ENCODE measurements at regions not wholly inside any gene's neighbourhood (a gene's known extent, or its start where the extent isn't known, plus 50 kb on each side); places are given as distances from the start of the nearest gene placed in this dataset.

DNA sequence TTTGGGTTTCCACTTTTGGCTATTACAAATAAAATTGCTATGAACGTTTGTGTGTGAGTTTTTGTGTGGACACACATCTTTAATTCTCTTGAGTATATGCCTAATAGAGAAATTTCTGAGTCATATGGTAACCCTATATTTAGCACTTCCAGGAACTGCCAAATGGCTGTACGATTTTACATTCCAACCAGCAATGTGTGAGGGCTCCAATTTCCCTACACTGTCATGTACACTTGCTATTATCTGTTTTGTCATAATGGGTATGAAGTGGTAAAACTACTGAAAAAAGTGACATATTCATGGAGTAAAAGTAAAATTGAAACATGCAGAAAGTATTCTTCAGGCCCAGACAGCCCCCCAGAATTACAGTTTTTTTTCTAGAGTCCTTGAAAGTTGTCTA, 59.6 kb upstream of the ESR1 start:
- H4K8ac ChIP-seq (ENCODE audit: low read depth in 2 of 2, low read length in 2 of 2) = no peak overlapping the region
- ATAC-seq (ENCODE audit: low read depth) (no peak), DNase-seq (no peak)
- no peaks in the 10 kb centered on the region for H3K27me3 ChIP-seq (ENCODE audit: control insufficient read depth, insufficient read depth, low read length)
- no peak overlapping the region for H3K4me2 ChIP-seq (ENCODE audit: low read depth, low read length)
- ChIA-PET CTCF (interaction anchor here (1.1 kb wide), 1 partner anchor 34 kb away, joined by 3 read pairs; no protein-coding TSS in a partner anchor), POLR2A (ENCODE audit: unreplicated experiment) (no interaction called here)
- intact Hi-C loops (cut with micrococcal nuclease) (no loop called here), in situ Hi-C loops (cut with MboI; ENCODE audit: low sequenced_read_pairs) (no loop called here), dilution Hi-C loops (cut with HindIII; ENCODE audit: low sequenced_read_pairs, unreplicated experiment) (no loop called here)
- H4K91ac ChIP-seq (ENCODE audit: insufficient read depth, low read depth, low read length) = no peak overlapping the region
- no peak overlapping the region for H2AFZ ChIP-seq (replicated peaks; ENCODE audit: low read length, poor library complexity)
- no peaks in the 10 kb centered on the region for H3K4me1 ChIP-seq (ENCODE audit: control insufficient read depth, insufficient read depth, low read length)
- H4K20me1 ChIP-seq (ENCODE audit: insufficient read depth, low read length) = no peaks in the 10 kb centered on the region
- no peak overlapping the region for H2BK15ac ChIP-seq (ENCODE audit: low read depth, low read length)
- no peak overlapping the region for H3K4me3 ChIP-seq (ENCODE audit: insufficient read depth, low read depth, low read length)
- H2AK5ac ChIP-seq (ENCODE audit: low read depth, low read length) = no peak overlapping the region
- H3K4ac ChIP-seq (ENCODE audit: low read depth, low read length) = no peak overlapping the region
- H2BK20ac ChIP-seq (ENCODE audit: low read depth, low read length) = no peak overlapping the region
- no TSS peak for BruUV-seq (replicated peaks)
- no CpG with 5 or more reads among the region's 2 CpGs for WGBS, 2 experiments (ENCODE audit: extremely low coverage in 2 of 2, insufficient read length in 1 of 2)
- no peaks in the 10 kb centered on the region for H3K9me1 ChIP-seq (ENCODE audit: insufficient read depth, low read length)
- no peaks in the 10 kb centered on the region for H3K79me1 ChIP-seq (ENCODE audit: low read depth in 1 of 2, low read length in 2 of 2)
- TF ChIP-seq BHLHE40 (IDR thresholded peaks at IDR 0.05; ENCODE audit: low read depth, low read length) (no peak), POLR2A (IDR thresholded peaks at IDR 0.05; ENCODE audit: low read depth, low read length) (no peak), MXI1 (IDR thresholded peaks at IDR 0.05; ENCODE audit: borderline replicate concordance, low read depth, low read length) (no peak), SMC3 (IDR thresholded peaks at IDR 0.05; ENCODE audit: low read depth, low read length) (no peak), CHD1 (IDR thresholded peaks at IDR 0.05; ENCODE audit: low read depth, low read length) (no peak), RCOR1 (IDR thresholded peaks at IDR 0.05; ENCODE audit: insufficient replicate concordance, low read length) (no peak), RAD21 (IDR thresholded peaks at IDR 0.05; ENCODE audit: low read length) (no peak), CEBPB (IDR thresholded peaks at IDR 0.05; ENCODE audit: low read depth, low read length) (no peak), NFE2L2 (IDR thresholded peaks at IDR 0.05; ENCODE audit: low read depth, low read length) (no peak), MAZ (IDR thresholded peaks at IDR 0.05; ENCODE audit: borderline replicate concordance, low read depth, low read length) (no peak), MAFK (IDR thresholded peaks at IDR 0.05; ENCODE audit: low read depth, low read length) (no peak), FOS (IDR thresholded peaks at IDR 0.05; ENCODE audit: low read depth, low read length) (no peak), RFX5 (IDR thresholded peaks at IDR 0.05; ENCODE audit: low read depth, low read length) (no peak)
- TF ChIP-seq, protein P1, sequence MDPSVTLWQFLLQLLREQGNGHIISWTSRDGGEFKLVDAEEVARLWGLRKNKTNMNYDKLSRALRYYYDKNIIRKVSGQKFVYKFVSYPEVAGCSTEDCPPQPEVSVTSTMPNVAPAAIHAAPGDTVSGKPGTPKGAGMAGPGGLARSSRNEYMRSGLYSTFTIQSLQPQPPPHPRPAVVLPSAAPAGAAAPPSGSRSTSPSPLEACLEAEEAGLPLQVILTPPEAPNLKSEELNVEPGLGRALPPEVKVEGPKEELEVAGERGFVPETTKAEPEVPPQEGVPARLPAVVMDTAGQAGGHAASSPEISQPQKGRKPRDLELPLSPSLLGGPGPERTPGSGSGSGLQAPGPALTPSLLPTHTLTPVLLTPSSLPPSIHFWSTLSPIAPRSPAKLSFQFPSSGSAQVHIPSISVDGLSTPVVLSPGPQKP (IDR thresholded peaks at IDR 0.05; ENCODE audit: borderline replicate concordance, low read depth, low read length) = no peak
- TF ChIP-seq, protein P2, sequence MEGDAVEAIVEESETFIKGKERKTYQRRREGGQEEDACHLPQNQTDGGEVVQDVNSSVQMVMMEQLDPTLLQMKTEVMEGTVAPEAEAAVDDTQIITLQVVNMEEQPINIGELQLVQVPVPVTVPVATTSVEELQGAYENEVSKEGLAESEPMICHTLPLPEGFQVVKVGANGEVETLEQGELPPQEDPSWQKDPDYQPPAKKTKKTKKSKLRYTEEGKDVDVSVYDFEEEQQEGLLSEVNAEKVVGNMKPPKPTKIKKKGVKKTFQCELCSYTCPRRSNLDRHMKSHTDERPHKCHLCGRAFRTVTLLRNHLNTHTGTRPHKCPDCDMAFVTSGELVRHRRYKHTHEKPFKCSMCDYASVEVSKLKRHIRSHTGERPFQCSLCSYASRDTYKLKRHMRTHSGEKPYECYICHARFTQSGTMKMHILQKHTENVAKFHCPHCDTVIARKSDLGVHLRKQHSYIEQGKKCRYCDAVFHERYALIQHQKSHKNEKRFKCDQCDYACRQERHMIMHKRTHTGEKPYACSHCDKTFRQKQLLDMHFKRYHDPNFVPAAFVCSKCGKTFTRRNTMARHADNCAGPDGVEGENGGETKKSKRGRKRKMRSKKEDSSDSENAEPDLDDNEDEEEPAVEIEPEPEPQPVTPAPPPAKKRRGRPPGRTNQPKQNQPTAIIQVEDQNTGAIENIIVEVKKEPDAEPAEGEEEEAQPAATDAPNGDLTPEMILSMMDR (conservative IDR thresholded peaks at IDR 0.05; ENCODE audit: low read depth, low read length) = no peak
- TF ChIP-seq, protein P3, sequence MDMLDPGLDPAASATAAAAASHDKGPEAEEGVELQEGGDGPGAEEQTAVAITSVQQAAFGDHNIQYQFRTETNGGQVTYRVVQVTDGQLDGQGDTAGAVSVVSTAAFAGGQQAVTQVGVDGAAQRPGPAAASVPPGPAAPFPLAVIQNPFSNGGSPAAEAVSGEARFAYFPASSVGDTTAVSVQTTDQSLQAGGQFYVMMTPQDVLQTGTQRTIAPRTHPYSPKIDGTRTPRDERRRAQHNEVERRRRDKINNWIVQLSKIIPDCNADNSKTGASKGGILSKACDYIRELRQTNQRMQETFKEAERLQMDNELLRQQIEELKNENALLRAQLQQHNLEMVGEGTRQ (IDR thresholded peaks at IDR 0.05; ENCODE audit: low read depth, low read length) = no peak
- H3K14ac ChIP-seq (replicated peaks; ENCODE audit: low read depth, low read length) = no peak overlapping the region
- H2AK9ac ChIP-seq (replicated peaks; ENCODE audit: low read depth, low read length, poor library complexity) = no peak overlapping the region
- no peak overlapping the region for H3K56ac ChIP-seq (ENCODE audit: extremely low read depth, insufficient read depth, low read length)
- H2BK5ac ChIP-seq (ENCODE audit: low read depth, low read length, poor library complexity, severe bottlenecking) = no peak overlapping the region
- H4K5ac ChIP-seq (ENCODE audit: low read depth, low read length) = no peak overlapping the region
- H3K18ac ChIP-seq (ENCODE audit: low read depth, low read length) = no peak overlapping the region
- H3K36me3 ChIP-seq (ENCODE audit: control insufficient read depth, insufficient read depth, low read length) = no peaks in the 10 kb centered on the region
- H3K9ac ChIP-seq (ENCODE audit: low read depth, low read length) = no peak overlapping the region
- no peak overlapping the region for H3K23ac ChIP-seq (ENCODE audit: low read depth, low read length)
- H2BK120ac ChIP-seq (ENCODE audit: low read depth, low read length) = no peak overlapping the region
- no peaks in the 10 kb centered on the region for H3K9me3 ChIP-seq (ENCODE audit: control insufficient read depth, insufficient read depth, low read length)
- no peak overlapping the region for H3K27ac ChIP-seq (ENCODE audit: insufficient read depth, low read length)
